MCF 10A (cell line): ENCODE measurements at regions not wholly inside any gene's neighbourhood (a gene's known extent, or its start where the extent isn't known, plus 50 kb on each side); places are given as distances from the start of the nearest gene placed in this dataset.

Experiments used
- BruUV-seq: library from RNA; stranded (reverse); fragments of 400-500 nt; replicated peaks from 2 replicates; lab custom pipeline; 2021; lab: Mats Ljungman, UMichigan
- CTCF ChIA-PET: fragments of 300-600 bp; sonication (Branson Sonifier 250); formaldehyde crosslinking; extraction: SDS; loops from one replicate; lab custom pipeline; 2021; ENCODE audit warnings: antibody characterized with exemption, inconsistent platforms; lab: Yijun Ruan, JAX
- POLR2A ChIA-PET: fragments of 300-600, 350-650 bp; sonication (Branson Sonifier 250); formaldehyde crosslinking; extraction: SDS; loops from one replicate; lab custom pipeline; 2020; ENCODE audit warnings: antibody characterized with exemption, inconsistent platforms; lab: Yijun Ruan, JAX
- DNase-seq: peaks from one replicate; pipeline ENCODE4 v3.0.0-alpha.2; 2018; ENCODE audit not compliant: unreplicated experiment
- H3K27ac Mint-ChIP-seq: one replicate; pipeline ENCODE4 v1.8.0; 2022; ENCODE audit warnings: mild to moderate bottlenecking, low read depth, mixed read lengths; ENCODE audit not compliant: unreplicated experiment
- H3K27me3 Mint-ChIP-seq: one replicate; pipeline ENCODE4 v1.8.0; 2022; ENCODE audit warnings: mixed read lengths; ENCODE audit not compliant: insufficient read depth, unreplicated experiment
- H3K36me3 Mint-ChIP-seq: one replicate; pipeline ENCODE4 v1.8.0; 2022; ENCODE audit warnings: mild to moderate bottlenecking, moderate library complexity, mixed read lengths; ENCODE audit not compliant: insufficient read depth, unreplicated experiment
- H3K4me1 Mint-ChIP-seq: one replicate; pipeline ENCODE4 v1.8.0; 2022; ENCODE audit warnings: mixed read lengths; ENCODE audit not compliant: insufficient read depth, unreplicated experiment
- H3K4me3 Mint-ChIP-seq: one replicate; pipeline ENCODE4 v1.8.0; 2022; ENCODE audit warnings: mild to moderate bottlenecking, moderate library complexity, mixed read lengths; ENCODE audit not compliant: unreplicated experiment
- H3K9me3 Mint-ChIP-seq: one replicate; pipeline ENCODE4 v1.8.0; 2022; ENCODE audit warnings: mixed read lengths; ENCODE audit not compliant: unreplicated experiment
- CTCF ChIP-seq: fragments of 200-600 bp; IDR thresholded peaks from one replicate; pipeline ENCODE4 v1.8.0; 2022; ENCODE audit warnings: antibody characterized with exemption, mild to moderate bottlenecking; ENCODE audit not compliant: unreplicated experiment
- intact Hi-C: fragments of 100-400 bp; cut with micrococcal nuclease; formaldehyde crosslinking; loops from 2 replicates; pipeline ENCODE4 v1.14.1; 2022

GRCh38 chr13:76463314-76463713 is 422.9 kb downstream of the KCTD12 start:
- no peaks in the 10 kb centered on the region for H3K4me1 Mint-ChIP-seq
- no TSS peak for BruUV-seq
- no peak overlapping the region for H3K27ac Mint-ChIP-seq
- ChIA-PET POLR2A (interaction anchor here (1.3 kb wide), 1 partner anchor 12 kb away, joined by 4 read pairs; no protein-coding TSS in a partner anchor), CTCF (interaction anchor here (0.7 kb wide), 1 partner anchor 10 kb away, joined by 3 read pairs; no protein-coding TSS in a partner anchor)
- TF ChIP-seq CTCF: no peak
- DNase-seq: peak; percentile 6
- no peak overlapping the region for H3K4me3 Mint-ChIP-seq
- H3K9me3 Mint-ChIP-seq: no peaks in the 10 kb centered on the region
- H3K27me3 Mint-ChIP-seq: no peaks in the 10 kb centered on the region
- no peaks in the 10 kb centered on the region for H3K36me3 Mint-ChIP-seq
- intact Hi-C loops: loop anchor here (10.0 kb wide), 1 partner anchor 149 kb away; no protein-coding TSS in a partner anchor

GRCh38 chr13:76461999-76462398 is 424.2 kb downstream of the KCTD12 start:
- DNase-seq: peak; percentile 13
- CTCF ChIA-PET: interaction anchor here (0.9 to 1.5 kb wide), 3 partner anchors 11 to 592 kb away, joined by 3 to 8 read pairs (median 4); no protein-coding TSS in a partner anchor
- TF ChIP-seq CTCF: no peak
- Mint-ChIP-seq H3K4me3 (no peak overlapping the region), H3K9me3 (no peaks in the 10 kb centered on the region), H3K27me3 (no peaks in the 10 kb centered on the region), H3K4me1 (no peaks in the 10 kb centered on the region), H3K36me3 (no peaks in the 10 kb centered on the region), H3K27ac (no peak overlapping the region)
- POLR2A ChIA-PET: no interaction called here
- no TSS peak for BruUV-seq
- intact Hi-C loops: loop anchor here (10.0 kb wide), 1 partner anchor 147 kb away; no protein-coding TSS in a partner anchor

GRCh38 chr13:76461484-76461883 is 424.7 kb downstream of the KCTD12 start:
- no TSS peak for BruUV-seq
- Mint-ChIP-seq H3K4me1 (peaks cover under 1% of the 10 kb centered on the region), H3K9me3 (no peaks in the 10 kb centered on the region), H3K27ac (no peak overlapping the region), H3K4me3 (no peak overlapping the region), H3K36me3 (no peaks in the 10 kb centered on the region), H3K27me3 (no peaks in the 10 kb centered on the region)
- no peak for DNase-seq
- TF ChIP-seq CTCF: no peak
- CTCF ChIA-PET: interaction anchor here (1.0 to 1.5 kb wide), 2 partner anchors 11 to 584 kb away, joined by 3 to 8 read pairs; no protein-coding TSS in a partner anchor
- POLR2A ChIA-PET: no interaction called here
- intact Hi-C loops: loop anchor here (10.0 kb wide), 1 partner anchor 147 kb away; no protein-coding TSS in a partner anchor

GRCh38 chr13:76459863-76460262 is 426.3 kb downstream of the KCTD12 start:
- CTCF ChIA-PET: no interaction called here
- no TSS peak for BruUV-seq
- no peak overlapping the region for H3K27ac Mint-ChIP-seq
- no peak overlapping the region for H3K4me3 Mint-ChIP-seq
- no peaks in the 10 kb centered on the region for H3K27me3 Mint-ChIP-seq
- no peak for DNase-seq
- no peaks in the 10 kb centered on the region for H3K36me3 Mint-ChIP-seq
- TF ChIP-seq CTCF: no peak
- intact Hi-C loops: loop anchor here (10.0 kb wide), 1 partner anchor 145 kb away; no protein-coding TSS in a partner anchor
- POLR2A ChIA-PET: interaction anchor here (1.3 kb wide), 1 partner anchor 598 kb away, joined by 3 read pairs; no protein-coding TSS in a partner anchor
- peaks cover 5% of the 10 kb centered on the region for H3K4me1 Mint-ChIP-seq
- H3K9me3 Mint-ChIP-seq: no peaks in the 10 kb centered on the region
